ENCODE measurements at regions not wholly inside any gene's neighbourhood (a gene's known extent, or its start where the extent isn't known, plus 50 kb on each side); places are given as distances from the start of the nearest gene placed in this dataset.

DNA sequence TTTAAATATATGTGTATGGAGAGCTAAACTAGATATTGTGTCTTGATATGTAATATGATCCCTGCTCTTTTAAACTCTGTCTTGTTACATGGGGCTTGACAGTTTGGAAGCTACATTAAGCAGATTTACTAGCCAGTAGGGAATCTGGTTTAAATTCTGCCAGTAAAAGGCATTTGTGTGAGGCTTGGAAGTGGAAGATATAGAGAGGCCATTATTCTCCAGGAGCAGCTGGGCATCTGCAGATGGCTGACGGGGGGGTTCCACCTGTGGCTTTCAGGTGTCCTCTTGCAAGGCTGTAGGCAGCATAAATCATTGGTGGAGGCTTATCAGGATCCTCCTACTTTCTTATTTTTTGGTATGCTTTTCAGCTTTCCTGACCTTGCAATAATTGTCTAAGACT lies 179.1 kb upstream of the FBXL7 start:
- TF ChIP-seq POLR2AphosphoS5 (IDR thresholded peaks at IDR 0.05) (no peak), POLR2A (IDR thresholded peaks at IDR 0.05) (no peak)
- TF ChIP-seq, protein P1, sequence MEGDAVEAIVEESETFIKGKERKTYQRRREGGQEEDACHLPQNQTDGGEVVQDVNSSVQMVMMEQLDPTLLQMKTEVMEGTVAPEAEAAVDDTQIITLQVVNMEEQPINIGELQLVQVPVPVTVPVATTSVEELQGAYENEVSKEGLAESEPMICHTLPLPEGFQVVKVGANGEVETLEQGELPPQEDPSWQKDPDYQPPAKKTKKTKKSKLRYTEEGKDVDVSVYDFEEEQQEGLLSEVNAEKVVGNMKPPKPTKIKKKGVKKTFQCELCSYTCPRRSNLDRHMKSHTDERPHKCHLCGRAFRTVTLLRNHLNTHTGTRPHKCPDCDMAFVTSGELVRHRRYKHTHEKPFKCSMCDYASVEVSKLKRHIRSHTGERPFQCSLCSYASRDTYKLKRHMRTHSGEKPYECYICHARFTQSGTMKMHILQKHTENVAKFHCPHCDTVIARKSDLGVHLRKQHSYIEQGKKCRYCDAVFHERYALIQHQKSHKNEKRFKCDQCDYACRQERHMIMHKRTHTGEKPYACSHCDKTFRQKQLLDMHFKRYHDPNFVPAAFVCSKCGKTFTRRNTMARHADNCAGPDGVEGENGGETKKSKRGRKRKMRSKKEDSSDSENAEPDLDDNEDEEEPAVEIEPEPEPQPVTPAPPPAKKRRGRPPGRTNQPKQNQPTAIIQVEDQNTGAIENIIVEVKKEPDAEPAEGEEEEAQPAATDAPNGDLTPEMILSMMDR (IDR thresholded peaks at IDR 0.05), result no peak
